Activated CD8-positive, alpha-beta T cell treated with anti-CD3 and anti-CD28 coated beads, Interleukin-2, amount 10 ng/mL, durations not matched to agents 7 days and 5 days (primary cell): ENCODE measurements at regions not wholly inside any gene's neighbourhood (a gene's known extent, or its start where the extent isn't known, plus 50 kb on each side); places are given as distances from the start of the nearest gene placed in this dataset.
"Not testable (repeated sequence)": the region's sequence is repeated elsewhere in the genome, so short reads cannot be mapped to it uniquely, and the experiment has no call there.

Source experiments
- ATAC-seq: fragments of 150-1000 bp; cut with Tn5 transposase; one replicate; pipeline ENCODE4 v1.10.0; 2021; ENCODE audit warnings: moderate library complexity
- CTCF ChIA-PET: fragments of 350-600 bp; sonication (Branson Sonifier 250); formaldehyde crosslinking; loops from one replicate; lab custom pipeline; 2021; ENCODE audit warnings: antibody characterized with exemption; lab: Charles Lee
- POLR2A ChIA-PET: fragments of 350-600 bp; sonication (Branson Sonifier 250); formaldehyde crosslinking; loops from one replicate; lab custom pipeline; 2021; ENCODE audit warnings: antibody characterized with exemption; lab: Charles Lee
- DNase-seq: peaks from one replicate; pipeline ENCODE4 v3.0.0-alpha.2; 2020
- H3K27ac Mint-ChIP-seq: one replicate; pipeline ENCODE4 v1.8.0; 2021; ENCODE audit warnings: mild to moderate bottlenecking, mixed read lengths
- H3K27me3 Mint-ChIP-seq: one replicate; pipeline ENCODE4 v1.8.0; 2021; ENCODE audit warnings: low read depth, mixed read lengths
- H3K36me3 Mint-ChIP-seq: one replicate; pipeline ENCODE4 v1.8.0; 2021; ENCODE audit warnings: low read depth, mixed read lengths
- H3K4me1 Mint-ChIP-seq: one replicate; pipeline ENCODE4 v1.8.0; 2021; ENCODE audit warnings: low read depth, mixed read lengths
- H3K4me3 Mint-ChIP-seq: one replicate; pipeline ENCODE4 v1.8.0; 2021; ENCODE audit warnings: mild to moderate bottlenecking, mixed read lengths
- H3K9me3 Mint-ChIP-seq: one replicate; pipeline ENCODE4 v1.8.0; 2022; ENCODE audit warnings: mixed read lengths; ENCODE audit not compliant: insufficient read depth

DNA sequence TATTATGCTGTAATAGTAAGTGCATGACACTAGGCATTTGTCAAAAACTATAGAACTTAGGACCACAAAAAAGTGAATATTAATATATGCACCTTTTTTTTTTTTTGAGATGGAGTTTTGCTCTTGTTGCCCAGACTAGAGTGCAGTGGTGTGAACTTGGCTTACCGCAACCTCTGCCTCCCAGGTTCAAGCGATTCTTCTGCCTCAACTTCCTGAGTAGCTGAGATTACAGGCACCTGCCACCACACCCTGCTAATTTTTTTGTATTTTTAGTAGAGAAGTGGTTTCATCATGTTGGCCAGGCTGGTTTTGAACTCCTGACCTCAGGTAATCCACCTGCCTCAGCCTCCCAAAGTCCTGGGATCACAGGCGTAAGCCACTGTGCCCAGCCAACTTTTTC lies 2315.2 kb upstream of the ACO1 start:
- H3K27ac Mint-ChIP-seq, H3K4me1 Mint-ChIP-seq, DNase-seq, H3K4me3 Mint-ChIP-seq, H3K36me3 Mint-ChIP-seq, CTCF ChIA-PET, ATAC-seq, H3K9me3 Mint-ChIP-seq, H3K27me3 Mint-ChIP-seq, POLR2A ChIA-PET: not testable (repeated sequence)

DNA sequence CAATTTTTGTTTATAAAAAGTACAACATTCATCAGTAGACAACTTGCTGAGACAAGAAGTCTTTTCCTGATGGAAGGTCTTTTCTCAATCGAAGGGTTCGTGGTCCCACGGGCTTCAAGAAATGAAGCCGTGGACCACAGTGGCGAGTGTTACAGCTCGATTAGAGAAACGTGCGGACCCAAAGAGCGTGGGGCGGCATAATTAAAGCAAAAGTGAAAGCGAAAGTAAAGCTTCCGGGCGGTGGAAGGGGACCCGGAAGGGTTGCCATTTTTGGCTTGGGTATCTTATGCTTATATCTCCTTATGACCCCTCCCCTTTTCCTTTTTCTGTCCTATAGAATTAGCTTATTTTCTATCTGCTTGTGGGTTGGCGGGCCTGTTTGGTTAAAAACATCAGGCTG lies 2309.4 kb upstream of the ACO1 start:
- ChIA-PET CTCF (no interaction called here), POLR2A (no interaction called here)
- Mint-ChIP-seq H3K4me1 (peaks cover 20% of the 10 kb centered on the region), H3K36me3 (no peaks in the 10 kb centered on the region), H3K27ac (no peak overlapping the region), H3K4me3 (no peak overlapping the region), H3K9me3 (peaks cover 14% of the 10 kb centered on the region), H3K27me3 (no peaks in the 10 kb centered on the region)
- ATAC-seq, result no peak
- DNase-seq, result no peak

DNA sequence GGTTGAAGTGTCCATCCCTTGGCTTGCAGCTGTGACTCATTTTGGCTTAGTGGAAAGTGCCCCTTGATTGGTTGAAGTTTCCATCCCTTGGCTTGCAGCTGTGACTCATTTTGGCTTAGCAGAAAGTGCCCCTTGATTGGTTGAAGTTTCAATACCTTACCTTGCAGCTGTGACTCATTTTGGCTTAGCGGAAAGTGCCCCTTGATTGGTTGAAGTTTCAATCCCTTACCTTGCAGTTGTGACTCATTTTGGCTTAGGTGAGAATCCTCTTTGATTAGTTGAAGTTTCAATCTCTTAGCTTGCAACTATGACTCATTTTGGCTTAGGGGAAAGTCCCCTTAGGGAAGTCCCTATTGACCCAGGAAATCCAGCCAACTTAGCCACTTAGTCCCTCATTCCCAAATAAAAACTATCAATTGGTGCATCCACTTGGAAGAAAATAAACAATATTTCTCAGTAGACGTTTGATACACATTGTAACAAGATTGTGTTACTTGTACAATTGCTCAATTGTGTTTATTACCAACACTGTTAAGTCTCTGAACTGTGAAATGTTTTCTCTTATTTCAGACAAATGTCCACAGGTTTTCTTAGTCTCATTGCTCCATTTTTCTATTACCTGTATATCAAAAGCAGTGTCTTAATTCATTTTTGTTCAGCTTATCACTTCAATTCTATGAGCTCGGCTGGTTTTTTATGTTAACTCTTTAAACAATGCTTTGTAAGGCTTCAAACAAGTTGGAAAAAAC lies 2308.8 kb upstream of the ACO1 start:
- H3K9me3 Mint-ChIP-seq, result peaks cover 14% of the 10 kb centered on the region
- no peak overlapping the region for H3K27ac Mint-ChIP-seq
- peaks cover 20% of the 10 kb centered on the region for H3K4me1 Mint-ChIP-seq
- POLR2A ChIA-PET, result no interaction called here
- H3K27me3 Mint-ChIP-seq, result no peaks in the 10 kb centered on the region
- no peak for ATAC-seq
- CTCF ChIA-PET, result no interaction called here
- H3K4me3 Mint-ChIP-seq, result no peak overlapping the region
- DNase-seq, result peak; percentile 25
- no peaks in the 10 kb centered on the region for H3K36me3 Mint-ChIP-seq

DNA sequence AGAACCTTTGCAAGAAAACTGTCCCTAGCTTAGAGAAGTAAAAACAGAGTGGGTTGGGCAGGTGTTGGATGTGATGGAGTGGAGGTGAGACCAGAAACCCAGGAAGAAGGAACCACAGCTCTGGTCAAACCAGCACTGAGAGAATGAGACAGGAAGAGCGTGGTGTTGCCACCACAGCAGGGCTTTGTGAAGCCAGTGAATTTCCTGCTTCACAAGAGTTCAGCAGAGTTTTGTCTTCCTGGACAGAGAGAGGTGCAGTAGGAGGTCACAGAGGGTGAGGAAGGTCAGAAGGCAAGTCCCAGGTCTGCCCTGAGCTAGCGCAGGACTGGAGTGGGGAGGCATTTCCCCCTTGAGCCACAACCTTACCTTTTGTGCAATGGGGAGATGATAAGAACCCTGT lies 2306.2 kb upstream of the ACO1 start:
- CTCF ChIA-PET, result no interaction called here
- no peak overlapping the region for H3K4me3 Mint-ChIP-seq

DNA sequence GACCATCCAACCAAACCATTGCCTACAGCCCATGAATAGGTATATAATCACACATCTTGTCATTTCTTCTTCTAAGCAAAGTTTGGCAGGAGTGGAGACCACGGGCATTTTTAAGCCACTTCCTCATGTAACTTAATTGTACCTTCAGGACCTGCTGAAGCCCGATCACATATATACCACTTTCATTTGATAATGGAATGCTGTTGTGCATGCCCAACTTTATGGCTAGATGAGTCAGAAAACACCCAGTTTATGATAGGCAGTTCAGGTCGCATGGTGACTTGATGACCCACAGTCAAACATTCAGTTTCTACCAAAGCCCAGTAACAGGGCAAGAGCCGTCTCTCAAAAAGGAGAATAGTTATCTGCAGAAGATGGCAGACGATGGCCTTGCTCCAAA lies 2295.0 kb upstream of the ACO1 start:
- no peak overlapping the region for H3K4me3 Mint-ChIP-seq

More for the DNA sequence above, 2306.2 kb upstream of the ACO1 start:
- no peaks in the 10 kb centered on the region for H3K36me3 Mint-ChIP-seq
- POLR2A ChIA-PET, result no interaction called here
- ATAC-seq (peak; percentile 42), DNase-seq (peak; percentile 25)
- peaks cover 20% of the 10 kb centered on the region for H3K4me1 Mint-ChIP-seq
- H3K9me3 Mint-ChIP-seq, result peaks cover 14% of the 10 kb centered on the region
- peak overlapping the region; percentile 13 for H3K27ac Mint-ChIP-seq
- no peaks in the 10 kb centered on the region for H3K27me3 Mint-ChIP-seq

DNA sequence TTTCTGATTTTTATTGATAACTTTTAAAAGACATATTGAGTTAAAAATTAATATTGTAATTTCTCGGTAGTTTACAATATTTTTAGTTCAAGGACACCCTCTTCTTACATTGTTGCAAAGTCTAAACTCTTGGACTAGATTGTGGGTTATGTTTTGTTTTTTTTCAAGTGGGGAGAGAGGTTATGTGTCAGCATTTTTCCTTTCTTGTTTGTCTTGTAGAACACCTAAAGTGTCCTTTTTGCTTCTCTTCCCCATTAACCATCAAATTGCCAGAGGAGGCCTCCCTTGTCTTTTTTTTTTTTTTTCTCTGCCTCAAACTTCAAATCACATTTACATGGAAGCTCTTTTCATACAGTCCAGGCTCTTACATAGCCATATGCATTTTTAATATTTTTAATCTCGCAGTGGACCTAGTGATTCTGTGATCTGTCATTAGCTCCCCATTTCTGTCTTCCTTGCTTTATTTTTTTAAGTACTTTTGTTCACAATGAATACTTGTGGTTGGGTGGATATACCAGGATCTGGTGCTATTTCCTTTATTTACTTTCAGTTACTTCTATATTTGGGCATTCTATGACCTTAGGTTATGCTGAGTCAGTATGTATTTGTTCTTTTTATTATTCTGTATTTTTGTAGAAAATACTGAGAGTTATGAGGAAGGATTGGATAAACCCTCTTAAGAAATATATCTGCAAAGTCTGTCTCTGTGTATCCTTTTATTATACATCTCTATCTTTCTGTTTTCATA lies 2280.6 kb upstream of the ACO1 start:
- ChIA-PET POLR2A (no interaction called here), CTCF (no interaction called here)
- DNase-seq (no peak), ATAC-seq (no peak)
- Mint-ChIP-seq H3K4me3 (no peak overlapping the region), H3K36me3 (no peaks in the 10 kb centered on the region), H3K9me3 (peaks cover 7% of the 10 kb centered on the region), H3K4me1 (no peaks in the 10 kb centered on the region), H3K27me3 (no peaks in the 10 kb centered on the region), H3K27ac (no peak overlapping the region)

More for the DNA sequence above, 2295.0 kb upstream of the ACO1 start:
- Mint-ChIP-seq H3K4me1 (no peaks in the 10 kb centered on the region), H3K9me3 (peaks cover 7% of the 10 kb centered on the region), H3K27ac (no peak overlapping the region), H3K36me3 (no peaks in the 10 kb centered on the region), H3K27me3 (no peaks in the 10 kb centered on the region)
- DNase-seq (no peak), ATAC-seq (no peak)
- ChIA-PET CTCF (no interaction called here), POLR2A (no interaction called here)

DNA sequence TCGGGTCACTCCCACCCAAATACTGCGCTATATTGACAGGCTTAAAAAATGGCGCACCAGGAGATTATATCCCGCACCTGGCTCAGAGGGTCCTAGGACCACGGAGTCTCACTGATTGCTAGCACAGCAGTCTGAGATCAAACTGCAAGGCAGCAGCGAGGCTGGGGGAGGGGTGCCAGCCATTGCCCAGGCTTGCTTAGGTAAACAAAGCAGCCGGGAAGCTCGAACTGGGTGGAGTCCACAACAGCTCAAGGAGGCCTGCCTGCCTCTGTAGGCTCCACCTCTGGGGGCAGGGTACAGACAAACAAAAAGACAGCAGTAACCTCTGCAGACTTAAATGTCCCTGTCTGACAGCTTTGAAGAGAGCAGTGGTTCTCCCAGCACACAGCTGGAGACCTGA lies 2277.3 kb upstream of the ACO1 start:
- POLR2A ChIA-PET, H3K4me3 Mint-ChIP-seq, CTCF ChIA-PET, H3K4me1 Mint-ChIP-seq, ATAC-seq, H3K36me3 Mint-ChIP-seq, H3K27ac Mint-ChIP-seq, DNase-seq, H3K27me3 Mint-ChIP-seq, H3K9me3 Mint-ChIP-seq: not testable (repeated sequence)

DNA sequence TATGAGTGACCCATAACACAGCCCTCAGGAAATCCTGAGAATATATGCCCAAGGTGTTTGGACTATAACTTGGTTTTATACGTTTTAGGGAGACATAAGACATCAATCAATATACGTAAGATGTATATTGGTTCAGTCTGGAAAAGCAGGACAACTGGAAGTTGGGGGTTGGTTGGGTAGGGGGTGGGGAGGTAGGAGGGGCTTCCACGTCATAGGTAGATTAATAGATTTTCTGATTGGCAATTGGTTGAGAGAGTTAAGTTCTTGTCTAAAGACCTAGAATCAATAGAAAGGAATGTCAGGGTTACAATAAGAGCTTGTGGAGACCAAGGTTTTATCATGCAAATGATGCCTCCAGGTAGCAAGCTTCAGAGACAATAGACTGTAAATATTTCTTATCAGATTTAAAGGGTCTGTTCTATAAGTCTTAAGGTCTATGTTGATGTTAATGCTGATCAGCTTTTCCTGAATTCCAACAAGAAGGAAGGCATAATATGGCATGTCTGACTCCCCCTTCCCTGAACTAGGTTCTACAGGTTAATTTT lies 2267.7 kb upstream of the ACO1 start:
- Mint-ChIP-seq H3K9me3 (no peaks in the 10 kb centered on the region), H3K27me3 (no peaks in the 10 kb centered on the region), H3K36me3 (no peaks in the 10 kb centered on the region), H3K4me3 (no peak overlapping the region), H3K27ac (no peak overlapping the region), H3K4me1 (no peaks in the 10 kb centered on the region)
- ChIA-PET POLR2A (no interaction called here), CTCF (no interaction called here)
- DNase-seq, result no peak
- ATAC-seq, result no peak

DNA sequence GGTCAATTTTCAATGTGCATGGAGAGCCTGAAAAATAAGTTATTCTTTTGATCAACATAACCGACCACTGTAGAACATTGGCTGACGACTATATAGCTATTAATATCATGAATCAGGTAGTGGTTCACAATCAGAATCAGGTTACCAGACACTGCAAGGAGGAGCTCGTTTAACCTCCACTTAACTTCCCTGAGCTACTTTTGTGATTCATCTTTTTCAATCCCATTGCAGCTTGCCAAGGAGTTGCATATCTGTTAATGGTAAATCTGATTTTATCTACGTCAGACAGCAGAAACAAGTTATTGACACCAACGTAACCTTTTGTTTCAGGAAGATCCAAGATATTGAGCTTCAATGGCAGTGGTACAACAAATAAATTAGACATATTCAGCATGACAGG lies 2263.8 kb upstream of the ACO1 start:
- Mint-ChIP-seq H3K27ac (no peak overlapping the region), H3K27me3 (no peaks in the 10 kb centered on the region), H3K4me3 (no peak overlapping the region), H3K9me3 (no peaks in the 10 kb centered on the region), H3K4me1 (no peaks in the 10 kb centered on the region), H3K36me3 (no peaks in the 10 kb centered on the region)
- ChIA-PET CTCF (no interaction called here), POLR2A (no interaction called here)
- no peak for ATAC-seq
- no peak for DNase-seq

DNA sequence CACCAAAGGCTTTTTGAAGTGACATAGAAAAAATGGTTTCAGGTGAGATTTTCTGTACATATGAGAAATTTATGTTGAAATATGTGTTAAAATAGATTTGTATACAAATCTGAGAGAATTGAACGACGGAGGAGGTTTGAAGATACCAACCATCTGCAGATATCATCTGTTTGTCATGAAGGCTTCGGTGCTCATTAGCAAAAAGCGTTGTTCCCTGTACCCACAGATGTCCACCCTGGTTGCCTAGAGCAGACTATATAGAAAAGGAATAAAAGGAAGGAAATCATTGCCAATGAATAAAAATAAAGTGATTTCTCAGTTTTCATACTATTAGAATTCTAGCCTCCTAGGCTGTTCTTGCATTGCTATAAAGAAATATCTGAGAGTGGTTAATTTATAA lies 2262.8 kb upstream of the ACO1 start:
- ChIA-PET CTCF (no interaction called here), POLR2A (no interaction called here)
- DNase-seq, result no peak
- Mint-ChIP-seq H3K4me1 (no peaks in the 10 kb centered on the region), H3K36me3 (no peaks in the 10 kb centered on the region), H3K4me3 (no peak overlapping the region), H3K27me3 (no peaks in the 10 kb centered on the region), H3K9me3 (no peaks in the 10 kb centered on the region), H3K27ac (no peak overlapping the region)
- ATAC-seq, result no peak

DNA sequence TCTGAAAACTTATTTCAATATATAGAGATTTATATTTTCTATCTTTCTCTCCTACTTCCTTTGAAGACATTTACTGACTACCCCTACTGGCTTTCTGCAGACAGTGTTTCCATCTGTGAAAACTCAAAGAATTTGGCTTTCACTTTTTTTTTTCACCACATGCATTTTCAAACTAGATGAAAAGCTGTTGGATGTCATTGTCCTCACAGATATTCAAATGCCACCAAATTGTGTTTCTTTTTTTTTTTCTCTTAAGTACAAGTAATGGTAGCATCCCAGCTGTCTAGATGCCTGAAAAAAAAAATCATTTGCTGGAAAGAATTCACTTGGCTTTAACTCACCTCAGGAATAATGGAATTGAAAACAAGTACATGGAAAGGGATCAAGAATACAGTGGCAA lies 2258.6 kb upstream of the ACO1 start:
- ATAC-seq, result no peak
- no peak overlapping the region for H3K27ac Mint-ChIP-seq
- no peak for DNase-seq
- no peak overlapping the region for H3K4me3 Mint-ChIP-seq
- H3K36me3 Mint-ChIP-seq, result no peaks in the 10 kb centered on the region
- H3K27me3 Mint-ChIP-seq, result no peaks in the 10 kb centered on the region
- H3K4me1 Mint-ChIP-seq, result no peaks in the 10 kb centered on the region
- no peaks in the 10 kb centered on the region for H3K9me3 Mint-ChIP-seq
- POLR2A ChIA-PET, result no interaction called here
- CTCF ChIA-PET, result no interaction called here

DNA sequence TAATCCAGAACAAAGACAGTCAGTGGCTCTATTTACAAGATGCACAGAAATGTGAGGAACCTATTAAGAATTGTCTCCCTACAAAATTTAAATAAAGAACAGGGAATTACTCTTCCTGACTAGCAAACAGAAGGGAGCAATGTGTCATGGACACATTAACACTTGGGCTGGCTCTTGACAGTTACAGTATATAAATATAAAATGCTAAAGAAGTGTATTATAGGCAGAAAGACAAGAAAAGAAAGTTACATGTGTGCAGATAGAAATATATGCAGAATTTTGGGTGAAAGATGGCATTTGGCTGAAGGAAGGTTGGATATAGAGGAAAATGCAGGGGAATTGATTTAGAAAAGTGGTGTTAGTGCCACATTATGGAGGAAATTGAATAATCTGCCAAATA lies 2257.1 kb upstream of the ACO1 start:
- Mint-ChIP-seq H3K27ac (no peak overlapping the region), H3K36me3 (no peaks in the 10 kb centered on the region), H3K27me3 (no peaks in the 10 kb centered on the region), H3K9me3 (no peaks in the 10 kb centered on the region), H3K4me3 (no peak overlapping the region), H3K4me1 (no peaks in the 10 kb centered on the region)
- POLR2A ChIA-PET, result no interaction called here
- no peak for DNase-seq
- CTCF ChIA-PET, result no interaction called here
- no peak for ATAC-seq
